Stomach smooth muscle (tissue), 2 donors: ENCODE measurements at regions not wholly inside any gene's neighbourhood (a gene's known extent, or its start where the extent isn't known, plus 50 kb on each side); places are given as distances from the start of the nearest gene placed in this dataset.

ENCODE experiments used
- H3K27ac ChIP-seq: one replicate; pipeline ENCODE4 v1.7.0; 2013; ENCODE audit warnings: mild to moderate bottlenecking, low read length, inconsistent platforms
- H3K27me3 ChIP-seq, 2 donors: one replicate each; pipeline ENCODE4 v1.7.0; 2013; ENCODE audit warnings: low read length in 2 of 2; ENCODE audit not compliant: insufficient read depth in 2 of 2, control insufficient read depth in 1 of 2
- H3K36me3 ChIP-seq, 2 donors: one replicate each; pipeline ENCODE4 v1.7.0; 2013; ENCODE audit warnings: low read length in 2 of 2; ENCODE audit not compliant: control insufficient read depth in 2 of 2, insufficient read depth in 2 of 2
- H3K4me1 ChIP-seq: one replicate; pipeline ENCODE4 v1.7.0; 2013; ENCODE audit warnings: low read length; ENCODE audit not compliant: control insufficient read depth, insufficient read depth
- H3K4me3 ChIP-seq, 2 donors: one replicate each; pipeline ENCODE4 v1.7.0; 2013; ENCODE audit warnings: low read length in 2 of 2
- H3K9ac ChIP-seq, 2 donors: one replicate each; pipeline ENCODE4 v1.7.0; 2013; ENCODE audit warnings: low read length in 2 of 2, mild to moderate bottlenecking in 1 of 2
- H3K9me3 ChIP-seq, 2 donors: one replicate each; pipeline ENCODE4 v1.7.0; 2013; ENCODE audit warnings: low read length in 2 of 2; ENCODE audit not compliant: control insufficient read depth in 2 of 2
- donor health status: healthy.
- donor health status: Pancreatic carcinoma.

GRCh38 chr22:44400763-44401060 is 88.0 kb upstream of the SHISAL1 start:
- Histone ChIP-seq H3K4me3 (no peak overlapping the region), H3K27me3 (no peaks in the 10 kb centered on the region), H3K4me1 (no peaks in the 10 kb centered on the region), H3K27ac (no peak overlapping the region), H3K9me3 (no peaks in the 10 kb centered on the region), H3K36me3 (no peaks in the 10 kb centered on the region), H3K9ac (no peak overlapping the region)

- H3K9ac ChIP-seq, result no peak overlapping the region
- H3K9me3 ChIP-seq, result no peaks in the 10 kb centered on the region
- H3K4me3 ChIP-seq, result no peak overlapping the region
- H3K27ac ChIP-seq, result no peak overlapping the region
- H3K36me3 ChIP-seq, result no peaks in the 10 kb centered on the region
- H3K4me1 ChIP-seq, result no peaks in the 10 kb centered on the region
- no peaks in the 10 kb centered on the region for H3K27me3 ChIP-seq
These were observed 87.4 kb upstream of the SHISAL1 start for GRCh38 chr22:44399906-44400762.

GRCh38 chr22:44398856-44399837 is 86.4 kb upstream of the SHISAL1 start:
- peaks cover 0 to 3% of the 10 kb centered on the region in 2 donors for H3K27me3 ChIP-seq
- no peaks in the 10 kb centered on the region for H3K9me3 ChIP-seq
- H3K4me3 ChIP-seq, result no peak overlapping the region
- no peak overlapping the region for H3K9ac ChIP-seq
- H3K36me3 ChIP-seq, result no peaks in the 10 kb centered on the region
- no peaks in the 10 kb centered on the region for H3K4me1 ChIP-seq
- no peak overlapping the region for H3K27ac ChIP-seq

GRCh38 chr22:44396727-44397722 is 84.3 kb upstream of the SHISAL1 start:
- no peaks in the 10 kb centered on the region for H3K9me3 ChIP-seq
- no peak overlapping the region for H3K4me3 ChIP-seq
- peaks cover 0 to 6% of the 10 kb centered on the region in 2 donors for H3K27me3 ChIP-seq
- H3K36me3 ChIP-seq, result no peaks in the 10 kb centered on the region
- H3K9ac ChIP-seq, result no peak overlapping the region
- H3K27ac ChIP-seq, result no peak overlapping the region
- H3K4me1 ChIP-seq, result no peaks in the 10 kb centered on the region

- H3K27me3 ChIP-seq, result peaks cover 0 to 6% of the 10 kb centered on the region in 2 donors
- no peaks in the 10 kb centered on the region for H3K36me3 ChIP-seq
- no peak overlapping the region for H3K9ac ChIP-seq
- no peaks in the 10 kb centered on the region for H3K9me3 ChIP-seq
- H3K4me1 ChIP-seq, result no peaks in the 10 kb centered on the region
- H3K4me3 ChIP-seq, result no peak overlapping the region
- no peak overlapping the region for H3K27ac ChIP-seq
These were observed 83.4 kb upstream of the SHISAL1 start for GRCh38 chr22:44396021-44396726.

GRCh38 chr22:44395118-44396005 is 82.6 kb upstream of the SHISAL1 start:
- Histone ChIP-seq H3K27ac (no peak overlapping the region), H3K9me3 (no peaks in the 10 kb centered on the region), H3K4me1 (peaks cover 3% of the 10 kb centered on the region), H3K36me3 (no peaks in the 10 kb centered on the region), H3K4me3 (no peak overlapping the region), H3K9ac (no peak overlapping the region), H3K27me3 (peaks cover 0 to 6% of the 10 kb centered on the region in 2 donors)

- Histone ChIP-seq H3K27me3 (peaks cover 0 to 6% of the 10 kb centered on the region in 2 donors), H3K9me3 (no peaks in the 10 kb centered on the region), H3K4me1 (peaks cover 3% of the 10 kb centered on the region), H3K36me3 (no peaks in the 10 kb centered on the region), H3K9ac (no peak overlapping the region), H3K27ac (no peak overlapping the region), H3K4me3 (no peak overlapping the region)
These were observed 81.7 kb upstream of the SHISAL1 start for GRCh38 chr22:44394246-44395117.

- Histone ChIP-seq H3K9ac (no peak overlapping the region), H3K36me3 (no peaks in the 10 kb centered on the region), H3K4me3 (no peak overlapping the region), H3K27ac (no peak overlapping the region), H3K27me3 (peaks cover 0 to 6% of the 10 kb centered on the region in 2 donors), H3K4me1 (peaks cover 3% of the 10 kb centered on the region), H3K9me3 (no peaks in the 10 kb centered on the region)
These were observed 80.3 kb upstream of the SHISAL1 start for GRCh38 chr22:44393066-44393465.
